AG09319 (cell line): ENCODE measurements at regions not wholly inside any gene's neighbourhood (a gene's known extent, or its start where the extent isn't known, plus 50 kb on each side); places are given as distances from the start of the nearest gene placed in this dataset.
"Not testable (repeated sequence)": the region's sequence is repeated elsewhere in the genome, so short reads cannot be mapped to it uniquely, and the experiment has no call there.

Experiments used
- DNase-seq: peaks from one replicate; pipeline ENCODE4 v3.0.0-alpha.2; 2010; ENCODE audit warnings: low read depth; ENCODE audit errors: extremely low read depth
- TF ChIP-seq, protein P1 (sequence below): IDR thresholded peaks from 2 replicates; pipeline ENCODE4 v1.5.1; 2011; ENCODE audit warnings: low read depth, mild to moderate bottlenecking, inconsistent platforms, low read length, moderate library complexity

DNA sequence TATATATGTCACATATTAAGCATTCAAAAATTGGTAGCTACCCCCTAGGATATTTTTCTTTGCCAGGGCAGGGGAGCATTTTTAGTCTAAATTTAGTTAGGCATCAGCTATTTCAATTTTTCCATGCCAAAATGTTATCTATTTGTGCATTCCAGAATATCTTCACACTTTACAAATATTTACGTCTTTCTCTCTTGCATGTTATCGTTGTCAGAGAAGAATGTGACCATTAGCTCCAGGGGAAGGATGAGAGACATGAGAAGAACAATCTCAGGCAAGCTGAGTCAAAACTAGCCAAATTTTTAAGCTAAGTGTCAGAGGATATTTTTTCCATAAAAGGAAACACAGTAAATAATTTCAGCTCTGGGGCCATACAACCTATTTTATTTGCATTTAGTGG lies 885.0 kb upstream of the EPHA5 start:
- TF ChIP-seq, protein P1, sequence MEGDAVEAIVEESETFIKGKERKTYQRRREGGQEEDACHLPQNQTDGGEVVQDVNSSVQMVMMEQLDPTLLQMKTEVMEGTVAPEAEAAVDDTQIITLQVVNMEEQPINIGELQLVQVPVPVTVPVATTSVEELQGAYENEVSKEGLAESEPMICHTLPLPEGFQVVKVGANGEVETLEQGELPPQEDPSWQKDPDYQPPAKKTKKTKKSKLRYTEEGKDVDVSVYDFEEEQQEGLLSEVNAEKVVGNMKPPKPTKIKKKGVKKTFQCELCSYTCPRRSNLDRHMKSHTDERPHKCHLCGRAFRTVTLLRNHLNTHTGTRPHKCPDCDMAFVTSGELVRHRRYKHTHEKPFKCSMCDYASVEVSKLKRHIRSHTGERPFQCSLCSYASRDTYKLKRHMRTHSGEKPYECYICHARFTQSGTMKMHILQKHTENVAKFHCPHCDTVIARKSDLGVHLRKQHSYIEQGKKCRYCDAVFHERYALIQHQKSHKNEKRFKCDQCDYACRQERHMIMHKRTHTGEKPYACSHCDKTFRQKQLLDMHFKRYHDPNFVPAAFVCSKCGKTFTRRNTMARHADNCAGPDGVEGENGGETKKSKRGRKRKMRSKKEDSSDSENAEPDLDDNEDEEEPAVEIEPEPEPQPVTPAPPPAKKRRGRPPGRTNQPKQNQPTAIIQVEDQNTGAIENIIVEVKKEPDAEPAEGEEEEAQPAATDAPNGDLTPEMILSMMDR = no peak
- DNase-seq = no peak

DNA sequence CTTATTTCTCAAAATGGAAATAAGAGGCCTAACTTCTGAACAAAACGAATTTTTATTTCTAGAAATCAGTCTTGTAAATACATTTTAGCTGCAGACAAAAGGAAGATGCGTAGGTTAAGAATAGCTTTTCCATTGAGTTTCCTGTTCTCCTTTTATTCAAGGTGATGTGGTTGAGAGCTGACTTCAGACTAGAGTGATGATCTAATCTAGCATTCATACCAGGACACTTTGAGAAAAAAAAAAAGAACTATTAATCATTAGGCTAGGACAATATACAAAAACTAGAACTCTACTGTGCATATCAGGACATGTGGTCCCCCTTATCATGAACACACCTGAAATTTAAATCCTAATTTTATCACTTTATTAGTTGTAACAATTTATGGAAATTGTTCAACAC lies 884.5 kb upstream of the EPHA5 start:
- no peak for DNase-seq
- TF ChIP-seq, protein P1 = no peak

DNA sequence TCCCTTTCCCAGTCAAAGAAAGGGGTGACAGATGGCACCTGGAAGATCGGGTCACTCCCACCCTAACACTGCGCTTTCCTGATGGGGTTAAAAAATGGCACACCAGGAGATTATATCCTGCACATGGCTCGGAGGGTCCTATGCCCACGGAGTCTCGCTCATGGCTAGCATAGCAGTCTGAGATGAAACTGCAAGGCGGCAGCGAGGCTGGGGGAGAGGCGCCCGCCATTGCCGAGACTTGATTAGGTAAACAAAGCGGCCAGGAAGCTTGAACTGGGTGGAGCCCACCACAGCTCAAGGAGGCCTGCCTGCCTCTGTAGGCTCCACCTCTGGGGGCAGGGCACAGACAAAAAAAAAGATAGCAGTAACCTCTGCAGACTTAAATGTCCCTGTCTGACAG lies 875.0 kb upstream of the EPHA5 start:
- not testable (repeated sequence) for DNase-seq

DNA sequence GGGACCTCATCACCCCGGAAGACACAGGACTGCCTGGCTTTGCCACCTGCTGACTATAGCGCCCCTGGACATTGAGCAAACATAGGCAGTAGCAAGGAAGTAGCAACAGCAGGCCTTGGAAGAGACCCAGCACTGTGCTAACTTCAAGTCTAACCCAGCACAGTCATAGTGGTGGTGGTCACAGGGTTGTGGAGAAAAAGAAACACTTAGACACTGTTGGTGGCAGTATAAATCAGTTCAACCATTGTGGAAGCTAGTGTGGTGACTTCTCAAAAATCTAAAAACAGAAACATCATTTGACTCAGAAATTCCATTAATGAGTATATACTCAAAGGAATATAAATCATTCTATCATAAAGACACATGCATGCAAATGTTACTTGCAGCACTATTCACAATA lies 874.0 kb upstream of the EPHA5 start:
- no peak for DNase-seq
- TF ChIP-seq, protein P1 = no peak

DNA sequence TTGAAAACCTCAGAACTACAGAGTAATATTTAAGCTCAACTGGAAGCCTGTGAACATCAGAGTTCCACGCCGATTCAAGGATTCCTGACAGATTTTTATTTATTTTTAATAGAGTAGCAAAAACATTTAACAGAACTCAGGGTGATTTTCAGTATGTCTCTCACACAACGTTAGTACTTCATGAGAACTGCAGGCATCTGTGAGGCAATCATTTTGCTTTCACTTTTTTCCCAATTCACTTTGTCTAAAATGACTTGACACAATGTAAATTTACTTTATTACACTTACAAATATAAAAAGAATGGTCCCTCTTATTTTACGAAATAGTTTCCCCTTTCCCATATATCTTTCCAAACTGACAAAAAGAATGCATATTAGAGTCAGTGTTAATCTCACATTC lies 869.5 kb upstream of the EPHA5 start:
- DNase-seq = no peak
- TF ChIP-seq, protein P1 = no peak

DNA sequence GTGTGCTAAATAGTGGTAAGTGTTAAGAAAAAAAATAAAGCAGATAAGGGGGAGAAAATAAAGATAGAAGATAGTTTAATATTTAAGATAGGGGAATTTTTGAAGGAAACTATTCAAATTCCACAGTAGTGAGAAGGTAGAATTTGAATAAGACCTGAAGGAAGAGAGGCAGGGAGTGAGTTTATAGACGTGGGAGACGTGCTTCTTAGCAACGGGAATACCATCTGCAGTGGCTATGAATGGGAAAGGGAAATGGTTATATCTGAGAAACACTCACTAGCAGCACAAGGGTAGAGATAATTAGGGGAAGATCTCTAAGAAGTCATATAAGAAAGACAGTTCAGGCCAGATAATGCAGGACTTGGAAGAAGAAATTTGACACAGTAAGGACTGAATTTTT lies 854.5 kb upstream of the EPHA5 start:
- no peak for DNase-seq
- TF ChIP-seq, protein P1 = no peak

DNA sequence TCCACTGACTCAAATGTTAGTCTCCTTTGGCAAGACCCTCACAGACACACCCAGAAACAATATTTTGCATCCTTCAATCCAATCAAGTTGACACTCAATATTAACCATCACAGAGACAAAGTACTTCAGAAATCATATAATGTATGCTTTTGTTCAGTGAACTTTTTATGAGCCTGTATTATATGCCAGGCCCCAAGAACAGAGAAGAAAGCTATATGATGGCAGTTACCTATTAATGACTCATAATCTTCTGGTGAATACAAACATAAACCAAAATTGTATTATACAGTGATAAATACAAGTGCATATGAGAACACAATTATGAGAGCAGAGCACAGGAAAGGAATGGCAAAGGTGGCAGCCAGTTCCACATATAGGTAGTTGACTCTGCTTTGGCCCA lies 852.0 kb upstream of the EPHA5 start:
- TF ChIP-seq, protein P1 = no peak

DNA sequence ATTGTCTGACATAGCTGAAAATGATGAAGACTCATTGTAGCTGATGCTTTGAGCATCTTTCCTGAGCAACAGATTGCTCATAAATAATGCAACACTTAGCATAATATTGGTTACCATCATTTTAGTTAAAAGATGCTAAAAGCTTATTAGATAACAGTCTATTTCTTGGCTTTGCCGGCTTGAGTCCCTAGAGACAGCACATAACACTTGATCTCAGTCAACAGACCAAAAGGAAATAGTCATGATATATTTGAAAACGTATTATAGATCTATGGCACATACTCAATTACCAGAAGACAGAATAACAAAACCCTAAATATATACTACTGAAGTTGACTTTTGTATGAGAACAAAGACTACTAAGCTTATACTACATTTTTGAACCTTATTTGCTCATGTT lies 846.7 kb upstream of the EPHA5 start:
- DNase-seq = no peak
- TF ChIP-seq, protein P1 = no peak

More for the DNA sequence above, 852.0 kb upstream of the EPHA5 start:
- no peak for DNase-seq
